Peyer's patch (tissue), 4 donors: ENCODE measurements at regions not wholly inside any gene's neighbourhood (a gene's known extent, or its start where the extent isn't known, plus 50 kb on each side); places are given as distances from the start of the nearest gene placed in this dataset.

Experiments
- CTCF ChIP-seq, 6 experiments: fragments of 450-650 bp in 4 of 6; fragments of 200-600 bp in 2 of 6; sonication (generic) in 1 of 6; IDR thresholded peaks; one replicate each; pipeline ENCODE4 v1.5.1; 2017 to 2019; ENCODE audit warnings: antibody characterized with exemption in 6 of 6, mild to moderate bottlenecking in 3 of 6, moderate library complexity in 1 of 6
- POLR2A ChIP-seq, 2 donors: fragments of 450-650 bp; IDR thresholded peaks; one replicate each; pipeline ENCODE4 v1.5.1; 2017; ENCODE audit warnings: antibody characterized with exemption in 2 of 2, mild to moderate bottlenecking in 2 of 2, moderate library complexity in 2 of 2

GRCh38 chr7:91420606-91421005 lies 156.4 kb downstream of the FZD1 start:
- no peak for TF ChIP-seq CTCF (IDR thresholded peaks at IDR 0.05)
- no peak for TF ChIP-seq POLR2A (IDR thresholded peaks at IDR 0.05)
